Body of pancreas (tissue), 4 donors: ENCODE measurements at regions not wholly inside any gene's neighbourhood (a gene's known extent, or its start where the extent isn't known, plus 50 kb on each side); places are given as distances from the start of the nearest gene placed in this dataset.

Experiments used
- CTCF ChIP-seq, 7 experiments: fragments of 450-650 bp in 4 of 7; fragments of 200-600 bp in 3 of 7; sonication (generic) in 3 of 7; IDR thresholded peaks; one replicate each; pipeline ENCODE4 v1.5.1; 2016 to 2019; ENCODE audit warnings: antibody characterized with exemption in 7 of 7
- POLR2A ChIP-seq, 3 donors: fragments of 450-650 bp; IDR thresholded peaks; one replicate each; pipeline ENCODE4 v1.6.1; 2016; ENCODE audit warnings: antibody characterized with exemption in 3 of 3, mild to moderate bottlenecking in 2 of 3

GRCh38 chr3:176905331-176905730 is 292.0 kb downstream of the TBL1XR1 start:
- TF ChIP-seq CTCF (IDR thresholded peaks at IDR 0.05): no peak
- TF ChIP-seq POLR2A (IDR thresholded peaks at IDR 0.05): no peak
